ENCODE measurements at regions not wholly inside any gene's neighbourhood (a gene's known extent, or its start where the extent isn't known, plus 50 kb on each side); places are given as distances from the start of the nearest gene placed in this dataset.

GRCh38 chr12:59181196-59181777 is 261.0 kb upstream of the LRIG3 start:
- Histone ChIP-seq H3K4me3 (replicated peaks in 1 of 2; ENCODE audit: low read depth in 1 of 2, low read length in 2 of 2) (no peak overlapping the region), H3K27me3 (ENCODE audit: insufficient read depth, low read length) (no peaks in the 10 kb centered on the region), H3K9me2 (ENCODE audit: insufficient read depth) (no peaks in the 10 kb centered on the region), H3K9me3 (ENCODE audit: control insufficient read depth in 1 of 2, insufficient read depth in 1 of 2, low read depth in 1 of 2, low read length in 2 of 2) (no peaks in the 10 kb centered on the region), H2AFZ (ENCODE audit: low read depth, low read length, poor library complexity, severe bottlenecking) (no peak overlapping the region), H3K79me2 (ENCODE audit: insufficient read depth, low read length) (no peaks in the 10 kb centered on the region), H3K27ac (ENCODE audit: low read depth, low read length) (no peak overlapping the region), H3K36me3 (ENCODE audit: control insufficient read depth in 1 of 2, insufficient read depth in 2 of 2, low read length in 2 of 2) (no peaks in the 10 kb centered on the region), H3K4me1 (ENCODE audit: control insufficient read depth in 1 of 2, insufficient read depth in 2 of 2, low read length in 2 of 2) (no peaks in the 10 kb centered on the region), H3K9ac (ENCODE audit: low read length) (no peak overlapping the region), H3K4me2 (ENCODE audit: low read length) (no peak overlapping the region), H4K20me1 (ENCODE audit: insufficient read depth) (no peaks in the 10 kb centered on the region)
- DNase-seq (ENCODE audit: low read depth, low spot score): no peak
- ChIA-PET RAD21 (ENCODE audit: low non-redundant PET in 1 of 2, low total read pairs in 2 of 2, uncharacterized antibody in 2 of 2, unreplicated experiment in 2 of 2) (no interaction called here), POLR2A (no interaction called here), CTCF (interaction anchor here (0.6 to 1.7 kb wide), 3 partner anchors 16 to 131 kb away, joined by 3 to 5 read pairs (median 3); no protein-coding TSS in a partner anchor)
- no peak for ATAC-seq
- intact Hi-C loops (cut with micrococcal nuclease): no loop called here
- TF ChIP-seq TCF7L2 (IDR thresholded peaks at IDR 0.05; ENCODE audit: borderline replicate concordance, extremely low read depth, insufficient read depth, insufficient read length) (no peak), ATF3 (IDR thresholded peaks at IDR 0.05) (no peak)
- no TSS peak for BruUV-seq (replicated peaks)

GRCh38 chr12:59179231-59179630 is 258.9 kb upstream of the LRIG3 start:
- no peak overlapping the region for H3K4me2 ChIP-seq (ENCODE audit: low read length)
- ChIA-PET RAD21 (ENCODE audit: low non-redundant PET in 1 of 2, low total read pairs in 2 of 2, uncharacterized antibody in 2 of 2, unreplicated experiment in 2 of 2) (no interaction called here), CTCF (no interaction called here), POLR2A (no interaction called here)
- H3K36me3 ChIP-seq (ENCODE audit: control insufficient read depth in 1 of 2, insufficient read depth in 2 of 2, low read length in 2 of 2): no peaks in the 10 kb centered on the region
- H3K4me3 ChIP-seq (replicated peaks in 1 of 2; ENCODE audit: low read depth in 1 of 2, low read length in 2 of 2): no peak overlapping the region
- no peak overlapping the region for H3K9ac ChIP-seq (ENCODE audit: low read length)
- intact Hi-C loops (cut with micrococcal nuclease): no loop called here
- H2AFZ ChIP-seq (ENCODE audit: low read depth, low read length, poor library complexity, severe bottlenecking): no peak overlapping the region
- no peaks in the 10 kb centered on the region for H3K79me2 ChIP-seq (ENCODE audit: insufficient read depth, low read length)
- no peaks in the 10 kb centered on the region for H3K9me2 ChIP-seq (ENCODE audit: insufficient read depth)
- no peaks in the 10 kb centered on the region for H3K4me1 ChIP-seq (ENCODE audit: control insufficient read depth in 1 of 2, insufficient read depth in 2 of 2, low read length in 2 of 2)
- BruUV-seq (replicated peaks): no TSS peak
- no peak for DNase-seq (ENCODE audit: low read depth, low spot score)
- no peak for TF ChIP-seq SRF (IDR thresholded peaks at IDR 0.05; ENCODE audit: low read depth)
- no peak for TF ChIP-seq ZNF274 (IDR thresholded peaks at IDR 0.05; ENCODE audit: low read depth, low read length)
- TF ChIP-seq EZH2phosphoT487 (IDR thresholded peaks at IDR 0.05; ENCODE audit: borderline replicate concordance): no peak
- TF ChIP-seq POLR2A (IDR thresholded peaks at IDR 0.05; ENCODE audit: borderline replicate concordance, extremely low read depth, insufficient read depth, insufficient read length): no peak
- no peak for TF ChIP-seq CBX3 (IDR thresholded peaks at IDR 0.05; ENCODE audit: low read depth)
- TF ChIP-seq ZBTB33 (IDR thresholded peaks at IDR 0.05; ENCODE audit: extremely low read depth, insufficient replicate concordance, low read length): no peak
- no peak for TF ChIP-seq SP1 (IDR thresholded peaks at IDR 0.05; ENCODE audit: low read depth)
- TF ChIP-seq CTCF (IDR thresholded peaks at IDR 0.05 in 2 of 3, conservative IDR thresholded peaks at IDR 0.05 in 1 of 3; ENCODE audit: borderline replicate concordance in 1 of 3, insufficient read depth in 1 of 3, low read depth in 2 of 3, low read length in 2 of 3): no peak
- TF ChIP-seq TCF7L2 (IDR thresholded peaks at IDR 0.05; ENCODE audit: borderline replicate concordance, extremely low read depth, insufficient read depth, insufficient read length): no peak
- H3K9me3 ChIP-seq (ENCODE audit: control insufficient read depth in 1 of 2, insufficient read depth in 1 of 2, low read depth in 1 of 2, low read length in 2 of 2): no peaks in the 10 kb centered on the region
- no peaks in the 10 kb centered on the region for H3K27me3 ChIP-seq (ENCODE audit: insufficient read depth, low read length)
- H3K27ac ChIP-seq (ENCODE audit: low read depth, low read length): no peak overlapping the region
- no peaks in the 10 kb centered on the region for H4K20me1 ChIP-seq (ENCODE audit: insufficient read depth)
- no peak for ATAC-seq
